ENCODE measurements at regions not wholly inside any gene's neighbourhood (a gene's known extent, or its start where the extent isn't known, plus 50 kb on each side); places are given as distances from the start of the nearest gene placed in this dataset.

GRCh38 chr4:181331214-181331613 is 912.0 kb upstream of the TENM3 start:
- POLR2A ChIA-PET (ENCODE audit: low non-redundant PET): no interaction called here
- intact Hi-C loops (cut with micrococcal nuclease; ENCODE audit: unreplicated experiment): no loop called here
- no peak for DNase-seq (ENCODE audit: low spot score)
- no peaks in the 10 kb centered on the region for H3K9me3 ChIP-seq (ENCODE audit: low read depth, low read length, poor library complexity, severe bottlenecking)
- no TSS peak for BruUV-seq (replicated peaks)
- H3K36me3 ChIP-seq (ENCODE audit: insufficient read depth, low read length, poor library complexity, severe bottlenecking): no peaks in the 10 kb centered on the region
- H3K4me1 ChIP-seq (ENCODE audit: insufficient read depth, low read length, poor library complexity, severe bottlenecking): no peaks in the 10 kb centered on the region
- H3K27ac ChIP-seq (ENCODE audit: low read depth, low read length, poor library complexity, severe bottlenecking): no peak overlapping the region
- CTCF ChIA-PET: no interaction called here
- H3K4me3 ChIP-seq (ENCODE audit: low read depth, low read length, poor library complexity, severe bottlenecking): no peak overlapping the region
- H3K27me3 ChIP-seq (replicated peaks; ENCODE audit: insufficient read depth, low read depth, low read length, poor library complexity): peaks cover 73% of the 10 kb centered on the region
- TF ChIP-seq EZH2 (IDR thresholded peaks at IDR 0.05; ENCODE audit: borderline replicate concordance, low read depth, low read length, poor library complexity, severe bottlenecking): no peak
- no peak for TF ChIP-seq CTCF (conservative IDR thresholded peaks at IDR 0.05; ENCODE audit: low read depth, low read length)

GRCh38 chr4:181345931-181346330 is 897.3 kb upstream of the TENM3 start:
- TF ChIP-seq EZH2 (IDR thresholded peaks at IDR 0.05; ENCODE audit: borderline replicate concordance, low read depth, low read length, poor library complexity, severe bottlenecking): no peak
- no peak for TF ChIP-seq CTCF (conservative IDR thresholded peaks at IDR 0.05; ENCODE audit: low read depth, low read length)
- ChIA-PET POLR2A (ENCODE audit: low non-redundant PET) (no interaction called here), CTCF (no interaction called here)
- H3K4me3 ChIP-seq (ENCODE audit: low read depth, low read length, poor library complexity, severe bottlenecking): no peak overlapping the region
- no peak overlapping the region for H3K27ac ChIP-seq (ENCODE audit: low read depth, low read length, poor library complexity, severe bottlenecking)
- H3K4me1 ChIP-seq (ENCODE audit: insufficient read depth, low read length, poor library complexity, severe bottlenecking): no peaks in the 10 kb centered on the region
- no peaks in the 10 kb centered on the region for H3K9me3 ChIP-seq (ENCODE audit: low read depth, low read length, poor library complexity, severe bottlenecking)
- peaks cover 19% of the 10 kb centered on the region for H3K27me3 ChIP-seq (replicated peaks; ENCODE audit: insufficient read depth, low read depth, low read length, poor library complexity)
- intact Hi-C loops (cut with micrococcal nuclease; ENCODE audit: unreplicated experiment): no loop called here
- DNase-seq (ENCODE audit: low spot score): no peak
- BruUV-seq (replicated peaks): no TSS peak
- no peaks in the 10 kb centered on the region for H3K36me3 ChIP-seq (ENCODE audit: insufficient read depth, low read length, poor library complexity, severe bottlenecking)

GRCh38 chr4:181350615-181351415 is 892.4 kb upstream of the TENM3 start:
- CTCF ChIA-PET: no interaction called here

More at GRCh38 chr4:181350615-181351415, 892.4 kb upstream of the TENM3 start:
- no peak for TF ChIP-seq EZH2 (IDR thresholded peaks at IDR 0.05; ENCODE audit: borderline replicate concordance, low read depth, low read length, poor library complexity, severe bottlenecking)
- TF ChIP-seq CTCF (conservative IDR thresholded peaks at IDR 0.05; ENCODE audit: low read depth, low read length): no peak
- intact Hi-C loops (cut with micrococcal nuclease; ENCODE audit: unreplicated experiment): no loop called here
- BruUV-seq (replicated peaks): no TSS peak
- peaks cover 46% of the 10 kb centered on the region for H3K27me3 ChIP-seq (replicated peaks; ENCODE audit: insufficient read depth, low read depth, low read length, poor library complexity)
- H3K27ac ChIP-seq (ENCODE audit: low read depth, low read length, poor library complexity, severe bottlenecking): no peak overlapping the region
- DNase-seq (ENCODE audit: low spot score): peak; percentile 10
- no peaks in the 10 kb centered on the region for H3K4me1 ChIP-seq (ENCODE audit: insufficient read depth, low read length, poor library complexity, severe bottlenecking)
- no peaks in the 10 kb centered on the region for H3K36me3 ChIP-seq (ENCODE audit: insufficient read depth, low read length, poor library complexity, severe bottlenecking)
- no peak overlapping the region for H3K4me3 ChIP-seq (ENCODE audit: low read depth, low read length, poor library complexity, severe bottlenecking)
- H3K9me3 ChIP-seq (ENCODE audit: low read depth, low read length, poor library complexity, severe bottlenecking): no peaks in the 10 kb centered on the region
- POLR2A ChIA-PET (ENCODE audit: low non-redundant PET): no interaction called here
